Fibroblast of lung (primary cell): ENCODE measurements at regions not wholly inside any gene's neighbourhood (a gene's known extent, or its start where the extent isn't known, plus 50 kb on each side); places are given as distances from the start of the nearest gene placed in this dataset.

ENCODE experiments used
- DNase-seq, 2 donors: peaks; one replicate each; pipeline versions ENCODE4 v3.0.0 to v3.0.0-alpha.2; 2010; ENCODE audit warnings: low read depth in 2 of 2
- H2AFZ ChIP-seq: 2 replicates; pipeline ENCODE4 v1.5.1; 2012; ENCODE audit warnings: low read length, control low read depth, inconsistent platforms
- H3K27ac ChIP-seq: 2 replicates; pipeline ENCODE4 v1.5.1; 2011; ENCODE audit warnings: low read length, control low read depth; ENCODE audit not compliant: insufficient read depth
- H3K27me3 ChIP-seq: 2 replicates; pipeline ENCODE4 v1.5.1; 2011; ENCODE audit warnings: mild to moderate bottlenecking, low read length; ENCODE audit not compliant: control insufficient read depth, insufficient read depth
- H3K36me3 ChIP-seq: 2 replicates; pipeline ENCODE4 v1.5.1; 2011; ENCODE audit warnings: low read length; ENCODE audit not compliant: control insufficient read depth, insufficient read depth
- H3K4me1 ChIP-seq: 2 replicates; pipeline ENCODE4 v1.5.1; 2011; ENCODE audit warnings: low read length; ENCODE audit not compliant: control insufficient read depth, insufficient read depth; ENCODE audit errors: extremely low read depth
- H3K4me2 ChIP-seq: 2 replicates; pipeline ENCODE4 v1.5.1; 2011; ENCODE audit warnings: low read length, control low read depth; ENCODE audit not compliant: insufficient read depth; ENCODE audit errors: extremely low read depth
- H3K4me3 ChIP-seq, 4 experiments: fragments of 200-600 bp in 1 of 4; sonication (generic) in 1 of 4; replicated peaks in 1 of 4; 2 replicates each; pipeline ENCODE4 v1.5.1; 2011 to 2016; ENCODE audit warnings: low read length in 4 of 4, low read depth in 3 of 4, mild to moderate bottlenecking in 3 of 4, control low read depth in 2 of 4, inconsistent platforms in 1 of 4, mixed read lengths in 1 of 4; ENCODE audit not compliant: insufficient read depth in 1 of 4; ENCODE audit errors: control extremely low read depth in 1 of 4
- H3K79me2 ChIP-seq: 2 replicates; pipeline ENCODE4 v1.5.1; 2012; ENCODE audit warnings: mild to moderate bottlenecking, low read length, inconsistent platforms; ENCODE audit not compliant: control insufficient read depth, insufficient read depth
- H3K9ac ChIP-seq: 2 replicates; pipeline ENCODE4 v1.5.1; 2011; ENCODE audit warnings: mild to moderate bottlenecking, low read length, control low read depth; ENCODE audit not compliant: insufficient read depth
- H3K9me3 ChIP-seq: 2 replicates; pipeline ENCODE4 v1.5.1; 2012; ENCODE audit warnings: low read depth, low read length; ENCODE audit not compliant: control insufficient read depth, insufficient read depth
- H4K20me1 ChIP-seq: 2 replicates; pipeline ENCODE4 v1.5.1; 2011; ENCODE audit warnings: low read length; ENCODE audit not compliant: control insufficient read depth, insufficient read depth; ENCODE audit errors: extremely low read depth
- EZH2 ChIP-seq: IDR thresholded peaks from 2 replicates; pipeline ENCODE4 v1.5.1; 2012; ENCODE audit warnings: low read length, control low read depth, mild to moderate bottlenecking; ENCODE audit errors: missing control alignments
- TF ChIP-seq, protein P1 (sequence below), 2 donors: IDR thresholded peaks in 1 of 2; conservative IDR thresholded peaks in 1 of 2; 1 replicate in 1 of 2; 2 replicates in 1 of 2; pipeline ENCODE4 v1.5.1; 2011 to 2012; ENCODE audit warnings: low read length in 2 of 2, control low read depth in 1 of 2, inconsistent platforms in 1 of 2, low read depth in 1 of 2, mild to moderate bottlenecking in 1 of 2

DNA sequence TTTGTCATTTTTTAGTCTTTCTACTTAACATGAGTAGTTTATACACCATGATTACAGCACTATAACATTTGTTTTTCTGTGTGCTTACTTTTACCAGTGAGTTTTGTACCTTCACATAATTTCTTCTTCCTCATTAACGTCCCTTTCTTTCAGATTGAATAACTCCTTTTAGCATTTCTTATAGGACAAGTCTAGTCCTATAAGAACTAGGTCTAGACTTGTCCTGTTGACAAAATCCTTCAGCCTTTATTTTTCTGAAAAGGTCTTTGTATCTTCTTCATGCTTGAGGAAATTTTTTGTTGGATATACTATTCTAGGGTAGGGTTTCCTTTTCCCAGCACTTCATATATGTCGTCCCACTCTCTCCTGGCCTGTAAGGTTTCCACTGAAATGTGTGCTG is 253.3 kb upstream of the ARHGAP24 start:
- no peak overlapping the region for H3K27ac ChIP-seq
- no peak for DNase-seq
- no peak overlapping the region for H3K9ac ChIP-seq
- no peaks in the 10 kb centered on the region for H3K36me3 ChIP-seq
- no peak overlapping the region for H3K4me3 ChIP-seq
- no peak overlapping the region for H3K4me2 ChIP-seq
- no peaks in the 10 kb centered on the region for H3K27me3 ChIP-seq
- H3K9me3 ChIP-seq = no peaks in the 10 kb centered on the region
- H2AFZ ChIP-seq = no peak overlapping the region
- H3K79me2 ChIP-seq = no peaks in the 10 kb centered on the region
- H4K20me1 ChIP-seq = no peaks in the 10 kb centered on the region
- H3K4me1 ChIP-seq = no peaks in the 10 kb centered on the region
- TF ChIP-seq, protein P1, sequence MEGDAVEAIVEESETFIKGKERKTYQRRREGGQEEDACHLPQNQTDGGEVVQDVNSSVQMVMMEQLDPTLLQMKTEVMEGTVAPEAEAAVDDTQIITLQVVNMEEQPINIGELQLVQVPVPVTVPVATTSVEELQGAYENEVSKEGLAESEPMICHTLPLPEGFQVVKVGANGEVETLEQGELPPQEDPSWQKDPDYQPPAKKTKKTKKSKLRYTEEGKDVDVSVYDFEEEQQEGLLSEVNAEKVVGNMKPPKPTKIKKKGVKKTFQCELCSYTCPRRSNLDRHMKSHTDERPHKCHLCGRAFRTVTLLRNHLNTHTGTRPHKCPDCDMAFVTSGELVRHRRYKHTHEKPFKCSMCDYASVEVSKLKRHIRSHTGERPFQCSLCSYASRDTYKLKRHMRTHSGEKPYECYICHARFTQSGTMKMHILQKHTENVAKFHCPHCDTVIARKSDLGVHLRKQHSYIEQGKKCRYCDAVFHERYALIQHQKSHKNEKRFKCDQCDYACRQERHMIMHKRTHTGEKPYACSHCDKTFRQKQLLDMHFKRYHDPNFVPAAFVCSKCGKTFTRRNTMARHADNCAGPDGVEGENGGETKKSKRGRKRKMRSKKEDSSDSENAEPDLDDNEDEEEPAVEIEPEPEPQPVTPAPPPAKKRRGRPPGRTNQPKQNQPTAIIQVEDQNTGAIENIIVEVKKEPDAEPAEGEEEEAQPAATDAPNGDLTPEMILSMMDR (conservative IDR thresholded peaks at IDR 0.05 in 1 of 2, IDR thresholded peaks at IDR 0.05 in 1 of 2; ENCODE audit: low read depth in 1 of 2, low read length in 2 of 2) = no peak
- no peak for TF ChIP-seq EZH2

DNA sequence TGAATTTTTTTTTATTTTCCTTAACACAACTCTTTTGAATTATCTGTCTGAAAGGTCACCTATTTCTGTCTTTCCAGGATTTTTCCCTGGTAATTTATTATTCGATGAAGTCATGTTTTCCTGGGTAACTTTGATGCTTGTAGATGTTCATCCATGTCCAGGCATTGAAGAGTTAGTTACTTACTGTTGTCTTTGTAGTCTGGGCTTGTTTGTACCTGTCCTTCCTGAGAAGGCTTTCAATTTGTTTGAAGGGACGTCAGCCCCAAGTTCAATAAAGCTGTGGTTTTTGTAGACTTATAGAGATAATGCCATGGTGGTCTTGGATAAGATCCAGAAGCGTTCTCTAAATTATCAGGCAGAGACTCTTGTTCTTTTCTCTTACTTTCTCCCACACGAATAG is 252.4 kb upstream of the ARHGAP24 start:
- Histone ChIP-seq H3K27ac (no peak overlapping the region), H2AFZ (no peak overlapping the region), H3K4me3 (no peak overlapping the region), H3K9ac (no peak overlapping the region), H3K36me3 (no peaks in the 10 kb centered on the region), H3K79me2 (no peaks in the 10 kb centered on the region), H4K20me1 (no peaks in the 10 kb centered on the region), H3K9me3 (no peaks in the 10 kb centered on the region), H3K4me2 (no peak overlapping the region), H3K27me3 (no peaks in the 10 kb centered on the region), H3K4me1 (no peaks in the 10 kb centered on the region)
- no peak for DNase-seq
- no peak for TF ChIP-seq EZH2
- TF ChIP-seq, protein P1 (conservative IDR thresholded peaks at IDR 0.05 in 1 of 2, IDR thresholded peaks at IDR 0.05 in 1 of 2; ENCODE audit: low read depth in 1 of 2, low read length in 2 of 2) = no peak

DNA sequence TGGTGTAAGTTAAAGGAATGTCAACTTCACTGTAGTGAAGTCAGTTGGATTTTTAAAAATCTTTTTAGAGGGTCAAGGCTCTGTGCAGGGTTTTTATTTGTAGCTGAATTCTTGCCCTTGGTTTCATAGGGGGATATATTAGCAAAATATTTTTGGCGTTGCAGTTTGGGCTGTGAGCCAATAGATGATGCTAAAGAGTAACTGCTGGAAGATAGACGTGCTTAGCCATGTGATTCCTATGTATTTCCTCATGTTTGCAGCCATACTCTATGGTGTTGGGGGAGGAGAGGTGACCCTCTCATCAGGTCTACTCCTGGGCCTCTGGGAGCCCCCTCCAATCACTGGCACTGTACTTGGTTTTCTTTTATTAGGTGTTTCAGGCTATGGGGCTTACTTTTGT is 246.7 kb upstream of the ARHGAP24 start:
- H2AFZ ChIP-seq = no peak overlapping the region
- no peaks in the 10 kb centered on the region for H3K79me2 ChIP-seq
- no peak overlapping the region for H3K27ac ChIP-seq
- no peak for TF ChIP-seq EZH2
- TF ChIP-seq, protein P1 (conservative IDR thresholded peaks at IDR 0.05 in 1 of 2, IDR thresholded peaks at IDR 0.05 in 1 of 2; ENCODE audit: low read depth in 1 of 2, low read length in 2 of 2) = no peak
- H3K27me3 ChIP-seq = no peaks in the 10 kb centered on the region
- no peaks in the 10 kb centered on the region for H3K36me3 ChIP-seq
- no peaks in the 10 kb centered on the region for H3K4me1 ChIP-seq
- no peaks in the 10 kb centered on the region for H4K20me1 ChIP-seq
- no peak overlapping the region for H3K4me2 ChIP-seq
- no peak overlapping the region for H3K4me3 ChIP-seq
- H3K9me3 ChIP-seq = no peaks in the 10 kb centered on the region
- DNase-seq = no peak
- H3K9ac ChIP-seq = no peak overlapping the region
